ENCODE measurements at regions not wholly inside any gene's neighbourhood (a gene's known extent, or its start where the extent isn't known, plus 50 kb on each side); places are given as distances from the start of the nearest gene placed in this dataset.

DNA sequence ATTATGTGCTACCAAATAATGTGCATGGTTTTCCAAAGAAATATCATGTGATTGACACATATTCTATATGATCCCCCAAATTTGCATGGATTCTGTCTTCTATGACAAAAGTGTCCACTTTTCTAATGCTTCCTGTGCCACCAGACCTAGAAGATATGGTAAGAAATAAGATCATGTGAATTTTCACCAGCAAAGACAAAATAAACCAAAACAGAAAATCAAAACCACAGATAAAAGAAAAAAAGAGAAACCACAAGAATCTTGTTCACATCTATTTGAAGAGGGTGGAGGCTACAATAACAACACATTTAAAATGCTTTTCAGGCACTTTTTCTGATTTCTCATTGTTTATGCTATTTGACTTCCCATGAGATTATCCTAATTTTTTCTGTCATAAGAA lies 303.4 kb downstream of the DIPK2A start:
- no peaks in the 10 kb centered on the region for H3K4me1 ChIP-seq
- no peaks in the 10 kb centered on the region for H3K36me3 ChIP-seq (ENCODE audit: low read depth, missing control alignments)
- intact Hi-C loops (cut with DNase I; ENCODE audit: low total_unique reads) = no loop called here
- H3K27me3 ChIP-seq = no peaks in the 10 kb centered on the region
- H3K4me3 ChIP-seq = no peak overlapping the region
- TF ChIP-seq POLR2A (IDR thresholded peaks at IDR 0.05) = no peak
- TF ChIP-seq, protein P1, sequence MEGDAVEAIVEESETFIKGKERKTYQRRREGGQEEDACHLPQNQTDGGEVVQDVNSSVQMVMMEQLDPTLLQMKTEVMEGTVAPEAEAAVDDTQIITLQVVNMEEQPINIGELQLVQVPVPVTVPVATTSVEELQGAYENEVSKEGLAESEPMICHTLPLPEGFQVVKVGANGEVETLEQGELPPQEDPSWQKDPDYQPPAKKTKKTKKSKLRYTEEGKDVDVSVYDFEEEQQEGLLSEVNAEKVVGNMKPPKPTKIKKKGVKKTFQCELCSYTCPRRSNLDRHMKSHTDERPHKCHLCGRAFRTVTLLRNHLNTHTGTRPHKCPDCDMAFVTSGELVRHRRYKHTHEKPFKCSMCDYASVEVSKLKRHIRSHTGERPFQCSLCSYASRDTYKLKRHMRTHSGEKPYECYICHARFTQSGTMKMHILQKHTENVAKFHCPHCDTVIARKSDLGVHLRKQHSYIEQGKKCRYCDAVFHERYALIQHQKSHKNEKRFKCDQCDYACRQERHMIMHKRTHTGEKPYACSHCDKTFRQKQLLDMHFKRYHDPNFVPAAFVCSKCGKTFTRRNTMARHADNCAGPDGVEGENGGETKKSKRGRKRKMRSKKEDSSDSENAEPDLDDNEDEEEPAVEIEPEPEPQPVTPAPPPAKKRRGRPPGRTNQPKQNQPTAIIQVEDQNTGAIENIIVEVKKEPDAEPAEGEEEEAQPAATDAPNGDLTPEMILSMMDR (IDR thresholded peaks at IDR 0.05) = no peak
- no peak overlapping the region for H3K27ac ChIP-seq
- no peak for DNase-seq
- H3K9me3 ChIP-seq = no peaks in the 10 kb centered on the region

DNA sequence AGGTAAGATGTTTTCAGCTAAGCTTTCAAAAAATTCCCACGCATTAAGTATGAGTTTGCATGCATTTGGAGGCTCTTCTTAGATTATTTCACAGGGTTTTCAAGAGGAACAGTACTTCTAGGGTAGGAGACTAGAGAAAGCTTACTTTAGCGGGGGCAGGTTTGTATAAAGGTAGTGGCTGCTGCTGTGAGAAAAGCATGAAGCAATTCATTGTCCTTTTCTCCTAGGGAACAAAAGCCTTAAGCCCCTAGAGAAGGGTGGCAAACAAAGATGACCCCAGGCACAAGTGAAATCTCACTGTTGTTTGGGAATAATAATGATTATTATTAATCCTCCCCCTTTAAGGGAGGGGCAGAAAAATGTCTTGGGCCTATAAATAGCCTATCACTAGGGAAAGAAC lies 310.7 kb downstream of the DIPK2A start:
- no peaks in the 10 kb centered on the region for H3K36me3 ChIP-seq (ENCODE audit: low read depth, missing control alignments)
- DNase-seq = no peak
- H3K4me3 ChIP-seq = no peak overlapping the region
- 98 to 100% methylated on average over 2 of the region's 2 CpGs for WGBS, 2 donors
- H3K27me3 ChIP-seq = no peaks in the 10 kb centered on the region
- TF ChIP-seq POLR2A (IDR thresholded peaks at IDR 0.05) = no peak
- TF ChIP-seq, protein P1 (IDR thresholded peaks at IDR 0.05) = no peak
- no peak overlapping the region for H3K27ac ChIP-seq
- no peaks in the 10 kb centered on the region for H3K4me1 ChIP-seq
- H3K9me3 ChIP-seq = no peaks in the 10 kb centered on the region
- intact Hi-C loops (cut with DNase I; ENCODE audit: low total_unique reads) = no loop called here

DNA sequence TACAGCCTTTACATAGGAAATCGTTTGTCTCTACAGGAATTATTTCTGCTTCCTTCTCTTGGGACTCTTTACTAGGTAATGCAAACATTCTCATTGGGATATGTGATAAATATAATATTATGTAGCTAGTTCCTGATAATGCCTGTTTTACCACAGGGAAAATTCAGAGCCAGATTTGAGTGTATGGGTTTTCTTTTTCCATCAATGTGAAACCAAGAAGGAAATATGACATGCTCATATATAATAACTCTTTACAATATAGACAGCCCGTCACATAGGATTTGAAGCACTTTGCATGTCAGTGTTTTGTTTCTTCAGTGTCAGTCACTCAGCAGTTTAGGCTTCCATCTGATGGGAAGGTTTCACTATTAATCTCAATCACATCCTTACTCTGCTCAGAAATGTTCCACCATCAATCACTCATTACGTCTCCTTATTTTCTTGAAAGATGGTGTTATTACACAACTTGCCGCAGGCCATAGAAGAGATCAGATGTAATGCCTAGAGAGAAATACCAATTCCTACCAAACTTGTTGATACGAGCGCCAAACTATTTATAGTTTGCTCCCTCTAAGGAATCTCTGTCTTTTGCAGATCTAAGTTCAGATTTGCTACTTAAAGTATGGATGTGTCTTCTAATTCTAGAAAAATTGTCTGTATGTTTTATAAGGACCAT lies 314.8 kb downstream of the DIPK2A start:
- H3K27me3 ChIP-seq = no peaks in the 10 kb centered on the region
- intact Hi-C loops (cut with DNase I; ENCODE audit: low total_unique reads) = no loop called here
- H3K4me1 ChIP-seq = no peaks in the 10 kb centered on the region
- H3K27ac ChIP-seq = no peak overlapping the region
- H3K9me3 ChIP-seq = no peaks in the 10 kb centered on the region
- H3K36me3 ChIP-seq (ENCODE audit: low read depth, missing control alignments) = no peaks in the 10 kb centered on the region
- WGBS, 2 donors = 83 to 85% methylated on average over 6 of the region's 6 CpGs
- TF ChIP-seq, protein P1 (IDR thresholded peaks at IDR 0.05) = no peak
- no peak for TF ChIP-seq POLR2A (IDR thresholded peaks at IDR 0.05)
- H3K4me3 ChIP-seq = no peak overlapping the region
- DNase-seq = no peak

DNA sequence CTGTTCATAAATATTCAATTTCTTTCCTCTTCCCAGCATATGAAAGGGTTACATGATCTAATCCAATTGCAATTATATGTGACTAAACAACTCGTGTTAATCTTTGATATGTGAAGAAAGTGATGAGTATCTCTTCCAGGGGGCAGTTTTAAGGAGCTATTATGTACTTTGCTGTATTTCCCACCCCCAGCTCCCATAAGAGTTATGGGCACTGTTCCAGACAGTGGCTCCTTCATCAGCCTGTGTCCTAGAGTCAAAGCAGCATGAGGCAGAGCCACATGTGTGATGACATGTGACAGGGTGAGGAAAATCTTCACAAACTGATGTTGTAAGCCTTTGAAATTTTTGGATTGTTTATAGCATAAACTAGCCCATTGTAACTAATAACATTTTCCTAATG lies 315.4 kb downstream of the DIPK2A start:
- Histone ChIP-seq H3K9me3 (no peaks in the 10 kb centered on the region), H3K4me1 (no peaks in the 10 kb centered on the region), H3K36me3 (ENCODE audit: low read depth, missing control alignments) (no peaks in the 10 kb centered on the region), H3K27ac (no peak overlapping the region), H3K27me3 (no peaks in the 10 kb centered on the region), H3K4me3 (no peak overlapping the region)
- TF ChIP-seq POLR2A (IDR thresholded peaks at IDR 0.05) = no peak
- TF ChIP-seq, protein P1 (IDR thresholded peaks at IDR 0.05) = no peak
- no peak for DNase-seq
- intact Hi-C loops (cut with DNase I; ENCODE audit: low total_unique reads) = no loop called here
- 23 to 41% methylated on average over 1 of the region's 1 CpG for WGBS, 2 donors

DNA sequence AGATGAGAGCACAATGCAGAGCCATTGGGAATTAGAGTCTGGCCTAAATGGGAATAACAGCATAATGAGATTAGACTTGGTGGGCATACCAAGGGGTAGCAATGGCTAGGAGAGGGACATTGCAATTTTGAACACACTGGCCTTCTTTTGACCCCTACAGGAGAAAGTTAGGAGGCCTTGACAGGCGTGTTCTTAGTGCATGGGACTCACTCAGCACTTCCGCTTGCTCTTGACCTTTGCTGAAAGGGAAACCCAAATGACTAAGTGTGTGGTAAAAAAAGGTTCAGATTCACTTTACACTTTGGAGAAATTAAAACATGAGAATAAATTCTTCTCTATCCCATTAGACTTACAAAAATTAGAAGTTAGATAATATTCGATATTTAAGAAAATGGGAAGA lies 317.4 kb downstream of the DIPK2A start:
- no peak for DNase-seq
- Histone ChIP-seq H3K27ac (no peak overlapping the region), H3K36me3 (ENCODE audit: low read depth, missing control alignments) (no peaks in the 10 kb centered on the region), H3K4me1 (no peaks in the 10 kb centered on the region), H3K27me3 (no peaks in the 10 kb centered on the region), H3K9me3 (no peaks in the 10 kb centered on the region), H3K4me3 (no peak overlapping the region)
- TF ChIP-seq, protein P1 (IDR thresholded peaks at IDR 0.05) = no peak
- no peak for TF ChIP-seq POLR2A (IDR thresholded peaks at IDR 0.05)
- WGBS, 2 donors = 91 to 96% methylated on average over 3 of the region's 3 CpGs
- intact Hi-C loops (cut with DNase I; ENCODE audit: low total_unique reads) = no loop called here
